ENCODE measurements at regions not wholly inside any gene's neighbourhood (a gene's known extent, or its start where the extent isn't known, plus 50 kb on each side); places are given as distances from the start of the nearest gene placed in this dataset.

DNA sequence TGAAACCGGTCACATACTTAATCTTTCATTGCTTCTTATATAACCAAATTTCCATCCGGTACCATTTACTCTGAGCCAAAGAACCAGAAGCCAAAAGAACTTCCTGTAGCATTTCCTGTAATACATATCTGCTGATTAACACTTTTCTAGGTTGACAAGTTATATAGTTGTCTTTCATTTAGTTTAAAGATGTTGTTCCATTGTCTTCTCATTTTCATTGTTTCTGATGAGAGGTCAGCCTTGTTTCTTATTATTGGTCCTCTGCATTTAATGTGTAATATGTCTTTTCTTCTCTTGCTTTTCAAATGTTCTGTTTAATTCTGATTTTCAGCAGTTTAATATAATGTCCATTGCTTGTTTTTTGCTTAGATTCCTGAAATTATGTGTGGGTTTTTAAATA lies 214.5 kb upstream of the CCN2 start:
- TF ChIP-seq CTCF (IDR thresholded peaks at IDR 0.05), result no peak
- TF ChIP-seq POLR2A (IDR thresholded peaks at IDR 0.05), result no peak
